SU-DHL-6 (cell line): ENCODE measurements at regions not wholly inside any gene's neighbourhood (a gene's known extent, or its start where the extent isn't known, plus 50 kb on each side); places are given as distances from the start of the nearest gene placed in this dataset.
"Not testable (repeated sequence)": the region's sequence is repeated elsewhere in the genome, so short reads cannot be mapped to it uniquely, and the experiment has no call there.

ENCODE experiments used
- EZH2phosphoT487 ChIP-seq: fragments of 200-600 bp; sonication (generic), shearing (Covaris generic); conservative IDR thresholded peaks from 2 replicates; pipeline ENCODE4 v1.6.1; 2018; ENCODE audit warnings: mild to moderate bottlenecking, antibody characterized with exemption, low read length, moderate library complexity, mixed read lengths
- TF ChIP-seq, protein P1 (sequence below): fragments of 200-600 bp; sonication (generic); IDR thresholded peaks from one replicate; pipeline ENCODE4 v1.5.1; 2017; ENCODE audit warnings: antibody characterized with exemption, mild to moderate bottlenecking, low read length, moderate library complexity; ENCODE audit not compliant: insufficient read depth, poor library complexity, severe bottlenecking

DNA sequence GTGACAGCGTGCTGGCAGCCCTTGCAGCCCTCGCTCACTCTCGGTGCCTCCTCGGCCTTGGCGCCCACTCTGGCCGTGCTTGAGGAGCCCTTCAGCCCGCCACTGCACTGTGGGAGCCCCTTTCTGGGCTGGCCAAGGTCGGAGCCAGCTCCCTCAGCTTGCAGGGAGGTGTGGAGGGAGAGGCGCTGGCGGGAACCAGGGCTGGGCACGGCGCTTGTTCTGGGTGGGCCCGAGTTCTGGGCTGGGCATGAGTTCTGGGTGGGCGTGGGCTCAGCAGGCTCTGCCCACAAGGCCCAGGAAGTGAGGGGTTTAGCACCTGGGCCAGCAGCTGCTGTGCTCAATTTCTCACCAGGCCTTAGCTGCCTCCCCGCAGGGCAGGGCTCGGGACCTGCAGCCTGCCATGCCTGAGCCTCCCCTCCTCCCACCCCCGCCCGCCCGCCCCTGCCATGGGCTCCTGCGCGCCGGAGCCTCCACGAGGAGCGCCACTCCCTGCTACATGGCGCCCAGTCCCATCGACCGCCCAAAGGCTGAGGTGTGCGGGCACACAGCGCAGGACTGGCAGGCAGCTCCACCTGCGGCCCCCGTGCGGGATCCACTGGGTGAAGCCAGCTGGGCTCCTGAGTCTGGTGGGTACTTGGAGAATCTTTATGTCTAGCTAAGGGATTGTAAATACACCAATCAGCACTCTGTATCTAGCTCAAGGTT, 169.7 kb downstream of the DEPDC1B start:
- TF ChIP-seq, protein P1, sequence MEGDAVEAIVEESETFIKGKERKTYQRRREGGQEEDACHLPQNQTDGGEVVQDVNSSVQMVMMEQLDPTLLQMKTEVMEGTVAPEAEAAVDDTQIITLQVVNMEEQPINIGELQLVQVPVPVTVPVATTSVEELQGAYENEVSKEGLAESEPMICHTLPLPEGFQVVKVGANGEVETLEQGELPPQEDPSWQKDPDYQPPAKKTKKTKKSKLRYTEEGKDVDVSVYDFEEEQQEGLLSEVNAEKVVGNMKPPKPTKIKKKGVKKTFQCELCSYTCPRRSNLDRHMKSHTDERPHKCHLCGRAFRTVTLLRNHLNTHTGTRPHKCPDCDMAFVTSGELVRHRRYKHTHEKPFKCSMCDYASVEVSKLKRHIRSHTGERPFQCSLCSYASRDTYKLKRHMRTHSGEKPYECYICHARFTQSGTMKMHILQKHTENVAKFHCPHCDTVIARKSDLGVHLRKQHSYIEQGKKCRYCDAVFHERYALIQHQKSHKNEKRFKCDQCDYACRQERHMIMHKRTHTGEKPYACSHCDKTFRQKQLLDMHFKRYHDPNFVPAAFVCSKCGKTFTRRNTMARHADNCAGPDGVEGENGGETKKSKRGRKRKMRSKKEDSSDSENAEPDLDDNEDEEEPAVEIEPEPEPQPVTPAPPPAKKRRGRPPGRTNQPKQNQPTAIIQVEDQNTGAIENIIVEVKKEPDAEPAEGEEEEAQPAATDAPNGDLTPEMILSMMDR = not testable (repeated sequence)
- not testable (repeated sequence) for TF ChIP-seq EZH2phosphoT487
